SK-N-SH treated with all-trans-retinoic acid at 6 μM for 48 hours (cell line): ENCODE measurements at regions not wholly inside any gene's neighbourhood (a gene's known extent, or its start where the extent isn't known, plus 50 kb on each side); places are given as distances from the start of the nearest gene placed in this dataset.
A peak's percentile ranks its signal among the peaks of the same experiment; 100 is the strongest.

Experiments
- ATAC-seq: fragments of 200-7000 bp; cut with Tn5 transposase; 3 replicates; pipeline ENCODE4 v1.9.1; 2020; ENCODE audit warnings: mild to moderate bottlenecking, moderate library complexity
- ARNTL ChIP-seq: fragments of 450-650 bp; formaldehyde crosslinking; IDR thresholded peaks from 2 replicates; pipeline ENCODE4 v1.5.0; 2020; ENCODE audit warnings: low read depth, mild to moderate bottlenecking, moderate library complexity, borderline replicate concordance
- BACH2 ChIP-seq: fragments of 250-450 bp; sonication (Bioruptor Pico); IDR thresholded peaks from 2 replicates; pipeline ENCODE4 v1.9.0; 2021; ENCODE audit warnings: mild to moderate bottlenecking, borderline replicate concordance
- CSDC2 ChIP-seq: fragments of 250-450 bp; sonication (Bioruptor Pico); IDR thresholded peaks from 2 replicates; pipeline ENCODE4 v1.5.0; 2020; ENCODE audit warnings: mild to moderate bottlenecking, moderate library complexity
- ESRRG ChIP-seq: fragments of 250-450 bp; sonication (Bioruptor Pico); IDR thresholded peaks from 2 replicates; pipeline ENCODE4 v1.6.1; 2021; ENCODE audit warnings: mild to moderate bottlenecking
- GLIS3 ChIP-seq: fragments of 250-450 bp; sonication (Bioruptor Pico); IDR thresholded peaks from 2 replicates; pipeline ENCODE4 v1.5.0; 2020; ENCODE audit warnings: mild to moderate bottlenecking, moderate library complexity
- ISL1 ChIP-seq: fragments of 250-450 bp; sonication (Bioruptor Pico); IDR thresholded peaks from 2 replicates; pipeline ENCODE4 v2.1.2; 2022; ENCODE audit warnings: mild to moderate bottlenecking, moderate library complexity
- PPARA ChIP-seq: fragments of 250-450 bp; sonication (Bioruptor Pico); IDR thresholded peaks from 2 replicates; pipeline ENCODE4 v1.5.0; 2020; ENCODE audit warnings: mild to moderate bottlenecking, borderline replicate concordance
- RARB ChIP-seq: fragments of 250-450 bp; sonication (Bioruptor Pico); IDR thresholded peaks from 2 replicates; pipeline ENCODE4 v1.8.0; 2021; ENCODE audit warnings: mild to moderate bottlenecking, moderate library complexity
- TCF4 ChIP-seq: fragments of 250-450 bp; sonication (Bioruptor Pico); IDR thresholded peaks from 2 replicates; pipeline ENCODE4 v1.8.0; 2021; ENCODE audit warnings: mild to moderate bottlenecking, moderate library complexity, borderline replicate concordance
- TOX ChIP-seq: fragments of 250-450 bp; sonication (Bioruptor Pico); IDR thresholded peaks from 2 replicates; pipeline ENCODE4 v1.8.0; 2021; ENCODE audit warnings: mild to moderate bottlenecking, moderate library complexity, borderline replicate concordance
- ZC3H10 ChIP-seq: fragments of 250-450 bp; sonication (Bioruptor Pico); IDR thresholded peaks from 2 replicates; pipeline ENCODE4 v1.5.1; 2021; ENCODE audit warnings: mild to moderate bottlenecking, moderate library complexity
- ZFP3 ChIP-seq: fragments of 250-450 bp; sonication (Bioruptor Pico); IDR thresholded peaks from 2 replicates; pipeline ENCODE4 v1.5.0; 2020; ENCODE audit warnings: mild to moderate bottlenecking, moderate library complexity
- ZNF565 ChIP-seq: fragments of 450-650 bp; formaldehyde crosslinking; conservative IDR thresholded peaks from 2 replicates; pipeline ENCODE4 v1.5.0; 2020; ENCODE audit warnings: low read depth, mild to moderate bottlenecking, moderate library complexity
- TF ChIP-seq, protein P1 (sequence below): fragments of 250-450 bp; sonication (Bioruptor Pico); IDR thresholded peaks from 2 replicates; pipeline ENCODE4 v1.8.0; 2021; ENCODE audit warnings: low read depth, mild to moderate bottlenecking, moderate library complexity, borderline replicate concordance
- TF ChIP-seq, protein P2 (sequence below): fragments of 250-450 bp; sonication (Bioruptor Pico); IDR thresholded peaks from 2 replicates; pipeline ENCODE4 v1.5.0; 2020; ENCODE audit warnings: mild to moderate bottlenecking, moderate library complexity
- TF ChIP-seq, protein P3 (sequence below): fragments of 250-450 bp; sonication (Bioruptor Pico); IDR thresholded peaks from 2 replicates; pipeline ENCODE4 v1.5.1; 2021; ENCODE audit warnings: mild to moderate bottlenecking, moderate library complexity
- TF ChIP-seq, protein P4 (sequence below): fragments of 250-450 bp; sonication (Bioruptor Pico); IDR thresholded peaks from 2 replicates; pipeline ENCODE4 v1.5.1; 2020; ENCODE audit warnings: low read depth, mild to moderate bottlenecking, moderate library complexity
- TF ChIP-seq, protein P5 (sequence below): fragments of 250-450 bp; sonication (Bioruptor Pico); IDR thresholded peaks from 2 replicates; pipeline ENCODE4 v1.8.0; 2020; ENCODE audit warnings: mild to moderate bottlenecking, moderate library complexity, borderline replicate concordance

DNA sequence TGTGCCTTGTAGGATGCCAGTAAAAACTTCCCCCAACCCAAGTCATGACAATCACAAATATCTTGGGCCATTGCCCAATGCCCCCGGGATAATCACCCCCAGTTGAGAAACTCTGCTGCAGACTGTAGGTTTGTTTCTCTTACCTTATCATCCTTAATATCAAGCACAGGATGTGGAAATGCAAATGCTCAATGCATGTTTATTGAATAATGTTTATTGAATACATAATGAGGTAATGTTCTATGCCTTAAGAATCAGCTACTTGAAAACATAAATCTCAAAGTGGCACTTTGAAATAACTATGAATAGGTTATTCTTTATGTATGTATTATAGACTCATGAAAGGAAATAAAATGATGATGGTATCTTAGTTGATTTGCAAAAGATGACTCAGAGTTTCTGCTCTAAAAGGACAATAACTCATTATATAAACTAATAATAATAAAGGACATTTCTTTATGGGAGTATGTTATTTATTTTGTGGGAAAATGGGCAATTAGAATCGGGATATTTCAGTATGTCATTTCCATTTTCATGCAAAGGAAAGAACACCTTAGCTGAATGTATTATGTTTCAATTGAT, 414.2 kb downstream of the EFNB2 start:
- TF ChIP-seq ESRRG (CRISPR knock-in tag), result no peak
- no peak for TF ChIP-seq PPARA (CRISPR knock-in tag)
- TF ChIP-seq, protein P1, sequence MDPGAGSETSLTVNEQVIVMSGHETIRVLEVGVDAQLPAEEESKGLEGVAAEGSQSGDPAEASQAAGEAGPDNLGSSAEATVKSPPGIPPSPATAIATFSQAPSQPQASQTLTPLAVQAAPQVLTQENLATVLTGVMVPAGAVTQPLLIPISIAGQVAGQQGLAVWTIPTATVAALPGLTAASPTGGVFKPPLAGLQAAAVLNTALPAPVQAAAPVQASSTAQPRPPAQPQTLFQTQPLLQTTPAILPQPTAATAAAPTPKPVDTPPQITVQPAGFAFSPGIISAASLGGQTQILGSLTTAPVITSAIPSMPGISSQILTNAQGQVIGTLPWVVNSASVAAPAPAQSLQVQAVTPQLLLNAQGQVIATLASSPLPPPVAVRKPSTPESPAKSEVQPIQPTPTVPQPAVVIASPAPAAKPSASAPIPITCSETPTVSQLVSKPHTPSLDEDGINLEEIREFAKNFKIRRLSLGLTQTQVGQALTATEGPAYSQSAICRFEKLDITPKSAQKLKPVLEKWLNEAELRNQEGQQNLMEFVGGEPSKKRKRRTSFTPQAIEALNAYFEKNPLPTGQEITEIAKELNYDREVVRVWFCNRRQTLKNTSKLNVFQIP, result no peak
- no peak for TF ChIP-seq BACH2
- TF ChIP-seq TOX (CRISPR knock-in tag), result peak; percentile 47; the same call in 1 of the 2 replicates
- TF ChIP-seq TCF4 (CRISPR knock-in tag), result no peak
- peak; percentile 76 for TF ChIP-seq ZC3H10 (CRISPR knock-in tag)
- no peak for ATAC-seq

DNA sequence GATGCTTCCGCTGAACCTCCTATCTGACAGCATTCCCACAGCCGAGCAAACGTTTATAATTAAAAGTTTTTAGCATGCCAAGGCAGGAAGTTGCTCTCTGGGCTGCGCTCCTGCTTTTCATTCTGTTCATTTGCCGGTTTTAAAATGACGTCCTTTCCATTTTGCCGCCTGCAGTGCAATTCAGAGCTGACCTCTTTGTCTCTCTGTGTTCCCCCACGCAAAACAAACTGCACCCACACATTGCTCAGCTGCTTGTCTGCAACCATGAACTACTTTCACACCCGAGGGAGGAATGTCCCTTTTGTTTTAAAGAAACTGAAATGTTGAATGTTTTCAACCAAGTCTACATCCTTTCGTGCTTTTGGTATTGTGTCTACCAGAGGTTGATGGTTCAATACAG, 416.5 kb downstream of the EFNB2 start:
- no peak for TF ChIP-seq ISL1
- TF ChIP-seq, protein P2, sequence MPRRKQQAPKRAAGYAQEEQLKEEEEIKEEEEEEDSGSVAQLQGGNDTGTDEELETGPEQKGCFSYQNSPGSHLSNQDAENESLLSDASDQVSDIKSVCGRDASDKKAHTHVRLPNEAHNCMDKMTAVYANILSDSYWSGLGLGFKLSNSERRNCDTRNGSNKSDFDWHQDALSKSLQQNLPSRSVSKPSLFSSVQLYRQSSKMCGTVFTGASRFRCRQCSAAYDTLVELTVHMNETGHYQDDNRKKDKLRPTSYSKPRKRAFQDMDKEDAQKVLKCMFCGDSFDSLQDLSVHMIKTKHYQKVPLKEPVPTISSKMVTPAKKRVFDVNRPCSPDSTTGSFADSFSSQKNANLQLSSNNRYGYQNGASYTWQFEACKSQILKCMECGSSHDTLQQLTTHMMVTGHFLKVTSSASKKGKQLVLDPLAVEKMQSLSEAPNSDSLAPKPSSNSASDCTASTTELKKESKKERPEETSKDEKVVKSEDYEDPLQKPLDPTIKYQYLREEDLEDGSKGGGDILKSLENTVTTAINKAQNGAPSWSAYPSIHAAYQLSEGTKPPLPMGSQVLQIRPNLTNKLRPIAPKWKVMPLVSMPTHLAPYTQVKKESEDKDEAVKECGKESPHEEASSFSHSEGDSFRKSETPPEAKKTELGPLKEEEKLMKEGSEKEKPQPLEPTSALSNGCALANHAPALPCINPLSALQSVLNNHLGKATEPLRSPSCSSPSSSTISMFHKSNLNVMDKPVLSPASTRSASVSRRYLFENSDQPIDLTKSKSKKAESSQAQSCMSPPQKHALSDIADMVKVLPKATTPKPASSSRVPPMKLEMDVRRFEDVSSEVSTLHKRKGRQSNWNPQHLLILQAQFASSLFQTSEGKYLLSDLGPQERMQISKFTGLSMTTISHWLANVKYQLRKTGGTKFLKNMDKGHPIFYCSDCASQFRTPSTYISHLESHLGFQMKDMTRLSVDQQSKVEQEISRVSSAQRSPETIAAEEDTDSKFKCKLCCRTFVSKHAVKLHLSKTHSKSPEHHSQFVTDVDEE (CRISPR knock-in tag), result no peak
- TF ChIP-seq ZC3H10 (CRISPR knock-in tag), result no peak
- no peak for ATAC-seq

DNA sequence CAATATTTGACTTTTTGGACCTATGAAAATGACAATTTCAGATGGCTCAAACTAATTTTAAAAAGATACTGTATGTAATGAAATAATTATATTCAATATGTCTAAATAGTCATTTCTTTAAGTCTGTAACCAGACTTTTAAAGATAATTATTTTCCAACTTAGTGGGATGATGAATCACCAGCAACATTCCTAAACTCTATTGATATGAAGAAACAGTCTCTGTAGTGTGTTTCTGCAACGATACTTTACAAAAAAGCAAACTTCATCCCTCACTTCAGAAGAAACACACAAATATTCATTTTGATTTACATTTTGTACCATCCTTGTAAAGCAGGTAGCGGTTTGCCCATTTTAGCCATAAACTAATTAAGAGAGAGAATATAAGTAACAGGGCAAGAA, 417.4 kb downstream of the EFNB2 start:
- no peak for TF ChIP-seq GLIS3
- no peak for TF ChIP-seq ISL1
- TF ChIP-seq PPARA (CRISPR knock-in tag), result no peak
- TF ChIP-seq, protein P3, sequence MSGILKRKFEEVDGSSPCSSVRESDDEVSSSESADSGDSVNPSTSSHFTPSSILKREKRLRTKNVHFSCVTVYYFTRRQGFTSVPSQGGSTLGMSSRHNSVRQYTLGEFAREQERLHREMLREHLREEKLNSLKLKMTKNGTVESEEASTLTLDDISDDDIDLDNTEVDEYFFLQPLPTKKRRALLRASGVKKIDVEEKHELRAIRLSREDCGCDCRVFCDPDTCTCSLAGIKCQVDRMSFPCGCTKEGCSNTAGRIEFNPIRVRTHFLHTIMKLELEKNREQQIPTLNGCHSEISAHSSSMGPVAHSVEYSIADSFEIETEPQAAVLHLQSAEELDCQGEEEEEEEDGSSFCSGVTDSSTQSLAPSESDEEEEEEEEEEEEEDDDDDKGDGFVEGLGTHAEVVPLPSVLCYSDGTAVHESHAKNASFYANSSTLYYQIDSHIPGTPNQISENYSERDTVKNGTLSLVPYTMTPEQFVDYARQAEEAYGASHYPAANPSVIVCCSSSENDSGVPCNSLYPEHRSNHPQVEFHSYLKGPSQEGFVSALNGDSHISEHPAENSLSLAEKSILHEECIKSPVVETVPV (CRISPR knock-in tag), result no peak
- TF ChIP-seq, protein P2 (CRISPR knock-in tag), result no peak
- no peak for TF ChIP-seq ARNTL (CRISPR knock-in tag)
- TF ChIP-seq ZNF565 (CRISPR knock-in tag), result no peak
- TF ChIP-seq, protein P4, sequence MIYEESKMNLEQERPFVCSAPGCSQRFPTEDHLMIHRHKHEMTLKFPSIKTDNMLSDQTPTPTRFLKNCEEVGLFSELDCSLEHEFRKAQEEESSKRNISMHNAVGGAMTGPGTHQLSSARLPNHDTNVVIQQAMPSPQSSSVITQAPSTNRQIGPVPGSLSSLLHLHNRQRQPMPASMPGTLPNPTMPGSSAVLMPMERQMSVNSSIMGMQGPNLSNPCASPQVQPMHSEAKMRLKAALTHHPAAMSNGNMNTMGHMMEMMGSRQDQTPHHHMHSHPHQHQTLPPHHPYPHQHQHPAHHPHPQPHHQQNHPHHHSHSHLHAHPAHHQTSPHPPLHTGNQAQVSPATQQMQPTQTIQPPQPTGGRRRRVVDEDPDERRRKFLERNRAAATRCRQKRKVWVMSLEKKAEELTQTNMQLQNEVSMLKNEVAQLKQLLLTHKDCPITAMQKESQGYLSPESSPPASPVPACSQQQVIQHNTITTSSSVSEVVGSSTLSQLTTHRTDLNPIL (CRISPR knock-in tag), result no peak
- no peak for TF ChIP-seq TCF4 (CRISPR knock-in tag)
- no peak for TF ChIP-seq RARB (CRISPR knock-in tag)
- TF ChIP-seq CSDC2 (CRISPR knock-in tag), result no peak
- TF ChIP-seq TOX (CRISPR knock-in tag), result no peak
- no peak for TF ChIP-seq ZFP3 (CRISPR knock-in tag)
- TF ChIP-seq, protein P1, result no peak
- TF ChIP-seq, protein P5, sequence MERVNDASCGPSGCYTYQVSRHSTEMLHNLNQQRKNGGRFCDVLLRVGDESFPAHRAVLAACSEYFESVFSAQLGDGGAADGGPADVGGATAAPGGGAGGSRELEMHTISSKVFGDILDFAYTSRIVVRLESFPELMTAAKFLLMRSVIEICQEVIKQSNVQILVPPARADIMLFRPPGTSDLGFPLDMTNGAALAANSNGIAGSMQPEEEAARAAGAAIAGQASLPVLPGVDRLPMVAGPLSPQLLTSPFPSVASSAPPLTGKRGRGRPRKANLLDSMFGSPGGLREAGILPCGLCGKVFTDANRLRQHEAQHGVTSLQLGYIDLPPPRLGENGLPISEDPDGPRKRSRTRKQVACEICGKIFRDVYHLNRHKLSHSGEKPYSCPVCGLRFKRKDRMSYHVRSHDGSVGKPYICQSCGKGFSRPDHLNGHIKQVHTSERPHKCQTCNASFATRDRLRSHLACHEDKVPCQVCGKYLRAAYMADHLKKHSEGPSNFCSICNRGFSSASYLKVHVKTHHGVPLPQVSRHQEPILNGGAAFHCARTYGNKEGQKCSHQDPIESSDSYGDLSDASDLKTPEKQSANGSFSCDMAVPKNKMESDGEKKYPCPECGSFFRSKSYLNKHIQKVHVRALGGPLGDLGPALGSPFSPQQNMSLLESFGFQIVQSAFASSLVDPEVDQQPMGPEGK (CRISPR knock-in tag), result no peak
- ATAC-seq, result peak; percentile 38; the same call in 1 of the 3 replicates
